ENCODE measurements at regions not wholly inside any gene's neighbourhood (a gene's known extent, or its start where the extent isn't known, plus 50 kb on each side); places are given as distances from the start of the nearest gene placed in this dataset.

GRCh38 chr4:12304905-12305304, 876.2 kb upstream of the HS3ST1 start:
- TF ChIP-seq ZFX (IDR thresholded peaks at IDR 0.05; ENCODE audit: borderline replicate concordance) (no peak), CTCF (IDR thresholded peaks at IDR 0.05) (no peak)
- no peak overlapping the region for H3K27ac ChIP-seq

- TF ChIP-seq CTCF (IDR thresholded peaks at IDR 0.05) = no peak
- TF ChIP-seq ZFX (IDR thresholded peaks at IDR 0.05; ENCODE audit: borderline replicate concordance) = no peak
- H3K27ac ChIP-seq = no peak overlapping the region
Measured at GRCh38 chr4:12296366-12296765, 867.7 kb upstream of the HS3ST1 start.

GRCh38 chr4:12293906-12294525, 865.3 kb upstream of the HS3ST1 start:
- H3K27ac ChIP-seq = no peak overlapping the region
- no peak for TF ChIP-seq ZFX (IDR thresholded peaks at IDR 0.05; ENCODE audit: borderline replicate concordance)
- no peak for TF ChIP-seq CTCF (IDR thresholded peaks at IDR 0.05)

GRCh38 chr4:12286351-12286750, 857.7 kb upstream of the HS3ST1 start:
- TF ChIP-seq CTCF (IDR thresholded peaks at IDR 0.05) = no peak
- no peak for TF ChIP-seq ZFX (IDR thresholded peaks at IDR 0.05; ENCODE audit: borderline replicate concordance)
- H3K27ac ChIP-seq = no peak overlapping the region

GRCh38 chr4:12270546-12270945, 841.9 kb upstream of the HS3ST1 start:
- no peak overlapping the region for H3K27ac ChIP-seq
- TF ChIP-seq ZFX (IDR thresholded peaks at IDR 0.05; ENCODE audit: borderline replicate concordance) = no peak
- TF ChIP-seq CTCF (IDR thresholded peaks at IDR 0.05) = no peak

GRCh38 chr4:12265554-12265953, 836.9 kb upstream of the HS3ST1 start:
- no peak overlapping the region for H3K27ac ChIP-seq
- TF ChIP-seq CTCF (IDR thresholded peaks at IDR 0.05) (no peak), ZFX (IDR thresholded peaks at IDR 0.05; ENCODE audit: borderline replicate concordance) (no peak)

GRCh38 chr4:12260453-12260852, 831.8 kb upstream of the HS3ST1 start:
- no peak overlapping the region for H3K27ac ChIP-seq
- no peak for TF ChIP-seq ZFX (IDR thresholded peaks at IDR 0.05; ENCODE audit: borderline replicate concordance)
- TF ChIP-seq CTCF (IDR thresholded peaks at IDR 0.05) = no peak
